B cell (primary cell): ENCODE measurements at regions not wholly inside any gene's neighbourhood (a gene's known extent, or its start where the extent isn't known, plus 50 kb on each side); places are given as distances from the start of the nearest gene placed in this dataset.

Experiments used
- ATAC-seq: fragments of 200-7000 bp; cut with Tn5 transposase; one replicate; pipeline ENCODE4 v1.10.0; 2021; ENCODE audit warnings: low read depth, mild to moderate bottlenecking, moderate number of reproducible peaks, moderate library complexity
- CTCF ChIA-PET: fragments of 350-600 bp; sonication (Branson Sonifier 250); formaldehyde crosslinking; loops from one replicate; lab custom pipeline; 2021; ENCODE audit warnings: antibody characterized with exemption, inconsistent platforms; lab: Charles Lee
- POLR2A ChIA-PET: fragments of 350-600 bp; sonication (Branson Sonifier 250); formaldehyde crosslinking; loops from one replicate; lab custom pipeline; 2021; ENCODE audit warnings: antibody characterized with exemption; lab: Charles Lee
- DNase-seq: peaks from one replicate; pipeline ENCODE4 v3.0.0; 2013
- H2AFZ ChIP-seq: 2 replicates; pipeline ENCODE4 v1.6.1; 2012; ENCODE audit warnings: mild to moderate bottlenecking, low read depth, low read length; ENCODE audit not compliant: insufficient read depth, poor library complexity, severe bottlenecking
- H3K27ac ChIP-seq, 2 donors: 1 replicate in 1 of 2; 2 replicates in 1 of 2; pipeline ENCODE4 v1.5.1; 2012 to 2013; ENCODE audit warnings: low read length in 2 of 2, mild to moderate bottlenecking in 2 of 2, moderate library complexity in 1 of 2
- H3K27me3 ChIP-seq, 4 experiments: fragments of 200-600 bp in 1 of 4; sonication (generic) in 1 of 4; replicated peaks in 1 of 4; 1 replicate in 2 of 4; 2 replicates in 2 of 4; pipeline versions ENCODE4 v1.6.1 to v1.7.0; 2013 to 2016; ENCODE audit warnings: low read length in 3 of 4, mild to moderate bottlenecking in 2 of 4, mixed read lengths in 1 of 4, moderate library complexity in 1 of 4; ENCODE audit not compliant: insufficient read depth in 4 of 4, control insufficient read depth in 3 of 4; ENCODE audit errors: control extremely low read depth in 1 of 4
- H3K36me3 ChIP-seq, 2 experiments: replicated peaks in 1 of 2; 1 replicate in 1 of 2; 2 replicates in 1 of 2; pipeline versions ENCODE4 v1.6.1 to v1.7.1; 2013; ENCODE audit warnings: low read length in 1 of 2; ENCODE audit not compliant: insufficient read depth in 2 of 2, control insufficient read depth in 1 of 2; ENCODE audit errors: control extremely low read depth in 1 of 2, extremely low read depth in 1 of 2
- H3K4me1 ChIP-seq, 2 donors: fragments of 200-600 bp in 1 of 2; sonication (generic) in 1 of 2; 1 replicate in 1 of 2; 2 replicates in 1 of 2; pipeline versions ENCODE4 v1.5.1 to v1.6.1; 2013 to 2017; ENCODE audit warnings: low read length in 2 of 2; ENCODE audit not compliant: control insufficient read depth in 2 of 2, insufficient read depth in 2 of 2
- H3K4me2 ChIP-seq: replicated peaks from 2 replicates; pipeline ENCODE3; 2012; ENCODE audit warnings: mild to moderate bottlenecking, low read depth, low read length; ENCODE audit not compliant: poor library complexity, severe bottlenecking
- H3K4me3 ChIP-seq, 5 experiments: fragments of 200-600 bp in 1 of 5; sonication (generic) in 1 of 5; 1 replicate in 3 of 5; 2 replicates in 2 of 5; pipeline versions ENCODE4 v1.5.1 to v1.7.0; 2011 to 2016; ENCODE audit warnings: low read length in 4 of 5, mild to moderate bottlenecking in 4 of 5, low read depth in 2 of 5, control low read depth in 1 of 5, moderate library complexity in 1 of 5; ENCODE audit not compliant: insufficient read depth in 1 of 5; ENCODE audit errors: control extremely low read depth in 1 of 5, extremely low read depth in 1 of 5
- H3K79me2 ChIP-seq: fragments of 200-600 bp; sonication (generic); one replicate; pipeline ENCODE4 v1.6.0; 2016; ENCODE audit warnings: low read length; ENCODE audit not compliant: control insufficient read depth, insufficient read depth
- H3K9ac ChIP-seq: fragments of 200-600 bp; sonication (generic); 2 replicates; pipeline ENCODE4 v1.6.1; 2017; ENCODE audit warnings: mild to moderate bottlenecking, low read length, moderate library complexity
- H3K9me3 ChIP-seq, 3 donors: one replicate each; pipeline versions ENCODE4 v1.6.1 to v1.7.1; 2013; ENCODE audit warnings: low read length in 2 of 3; ENCODE audit not compliant: control insufficient read depth in 2 of 3, insufficient read depth in 1 of 3; ENCODE audit errors: control extremely low read depth in 1 of 3
- H4K20me1 ChIP-seq: 2 replicates; pipeline ENCODE4 v1.6.0; 2012; ENCODE audit warnings: mild to moderate bottlenecking, low read length; ENCODE audit not compliant: insufficient read depth, control insufficient read depth, poor library complexity, severe bottlenecking
- H3K27ac Mint-ChIP-seq: one replicate; pipeline ENCODE4 v1.8.0; 2021; ENCODE audit warnings: mixed read lengths
- H3K27me3 Mint-ChIP-seq: one replicate; pipeline ENCODE4 v1.8.0; 2021; ENCODE audit warnings: mixed read lengths
- H3K4me1 Mint-ChIP-seq: one replicate; pipeline ENCODE4 v1.8.0; 2021; ENCODE audit warnings: mixed read lengths
- H3K4me3 Mint-ChIP-seq: one replicate; pipeline ENCODE4 v1.8.0; 2021; ENCODE audit warnings: mixed read lengths
- H3K9me3 Mint-ChIP-seq: one replicate; pipeline ENCODE4 v1.8.0; 2022; ENCODE audit warnings: mixed read lengths; ENCODE audit not compliant: insufficient read depth
- EZH2 ChIP-seq: IDR thresholded peaks from 2 replicates; pipeline ENCODE4 v1.6.1; 2012; ENCODE audit warnings: borderline replicate concordance, low read depth, mild to moderate bottlenecking, moderate library complexity, low read length; ENCODE audit not compliant: insufficient read depth, poor library complexity, severe bottlenecking
- WGBS: methylation state at CpG from one replicate; pipeline ENCODE4 v1.1.5; 2013; ENCODE audit warnings: missing lambda C conversion rate; ENCODE audit not compliant: insufficient coverage; 5-methylcytosine and 5-hydroxymethylcytosine counted together
- intact Hi-C: fragments of 100-400 bp; cut with micrococcal nuclease; formaldehyde crosslinking; loops from one replicate; pipeline ENCODE4 v1.10.0; 2022
- TF ChIP-seq, protein P1 (sequence below): fragments of 200-600 bp; IDR thresholded peaks from one replicate; pipeline ENCODE4 v1.8.0; 2022; ENCODE audit warnings: antibody characterized with exemption, mild to moderate bottlenecking

DNA sequence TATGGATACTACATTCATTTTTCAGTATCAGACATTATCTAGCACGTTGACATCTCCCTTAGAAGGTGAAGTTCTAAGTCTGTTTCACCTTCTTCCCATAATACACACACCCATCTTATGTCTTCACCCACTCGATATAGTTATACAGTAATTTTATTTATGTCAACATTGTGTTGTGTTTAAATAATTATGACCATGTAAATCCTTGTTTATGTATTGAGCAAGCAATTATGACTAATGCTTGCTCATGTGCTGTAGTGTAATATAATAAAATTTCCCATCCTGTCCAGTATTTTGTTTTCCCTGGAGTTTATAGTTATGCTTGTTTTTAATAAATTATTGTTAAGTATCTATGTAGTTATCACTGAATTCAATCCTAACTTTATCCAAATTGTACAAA is 163.2 kb downstream of the MTX2 start:
- peaks cover 6 to 21% (median 10%) of the 10 kb centered on the region in 3 donors for H3K9me3 ChIP-seq
- no peak overlapping the region for H2AFZ ChIP-seq
- DNase-seq (no peak), ATAC-seq (no peak)
- TF ChIP-seq, protein P1, sequence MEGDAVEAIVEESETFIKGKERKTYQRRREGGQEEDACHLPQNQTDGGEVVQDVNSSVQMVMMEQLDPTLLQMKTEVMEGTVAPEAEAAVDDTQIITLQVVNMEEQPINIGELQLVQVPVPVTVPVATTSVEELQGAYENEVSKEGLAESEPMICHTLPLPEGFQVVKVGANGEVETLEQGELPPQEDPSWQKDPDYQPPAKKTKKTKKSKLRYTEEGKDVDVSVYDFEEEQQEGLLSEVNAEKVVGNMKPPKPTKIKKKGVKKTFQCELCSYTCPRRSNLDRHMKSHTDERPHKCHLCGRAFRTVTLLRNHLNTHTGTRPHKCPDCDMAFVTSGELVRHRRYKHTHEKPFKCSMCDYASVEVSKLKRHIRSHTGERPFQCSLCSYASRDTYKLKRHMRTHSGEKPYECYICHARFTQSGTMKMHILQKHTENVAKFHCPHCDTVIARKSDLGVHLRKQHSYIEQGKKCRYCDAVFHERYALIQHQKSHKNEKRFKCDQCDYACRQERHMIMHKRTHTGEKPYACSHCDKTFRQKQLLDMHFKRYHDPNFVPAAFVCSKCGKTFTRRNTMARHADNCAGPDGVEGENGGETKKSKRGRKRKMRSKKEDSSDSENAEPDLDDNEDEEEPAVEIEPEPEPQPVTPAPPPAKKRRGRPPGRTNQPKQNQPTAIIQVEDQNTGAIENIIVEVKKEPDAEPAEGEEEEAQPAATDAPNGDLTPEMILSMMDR, result no peak
- TF ChIP-seq EZH2, result no peak
- no peak overlapping the region for H3K27ac ChIP-seq
- intact Hi-C loops, result no loop called here
- ChIA-PET CTCF (no interaction called here), POLR2A (no interaction called here)
- peaks cover 18% of the 10 kb centered on the region for H3K27me3 Mint-ChIP-seq
- H3K4me1 Mint-ChIP-seq, result peaks cover 2% of the 10 kb centered on the region
- no peaks in the 10 kb centered on the region for H4K20me1 ChIP-seq
- H3K79me2 ChIP-seq, result no peaks in the 10 kb centered on the region
- H3K9ac ChIP-seq, result no peak overlapping the region
- H3K4me1 ChIP-seq, result no peaks in the 10 kb centered on the region
- WGBS, result no CpG with 5 or more reads among the region's 2 CpGs
- H3K36me3 ChIP-seq, result no peaks in the 10 kb centered on the region
- peaks cover 0 to 3% (median 1%) of the 10 kb centered on the region in 4 experiments for H3K27me3 ChIP-seq
- no peak overlapping the region for H3K4me3 ChIP-seq
- no peak overlapping the region for H3K4me2 ChIP-seq
- H3K9me3 Mint-ChIP-seq, result peaks cover 2% of the 10 kb centered on the region
- no peak overlapping the region for H3K27ac Mint-ChIP-seq
- no peak overlapping the region for H3K4me3 Mint-ChIP-seq

DNA sequence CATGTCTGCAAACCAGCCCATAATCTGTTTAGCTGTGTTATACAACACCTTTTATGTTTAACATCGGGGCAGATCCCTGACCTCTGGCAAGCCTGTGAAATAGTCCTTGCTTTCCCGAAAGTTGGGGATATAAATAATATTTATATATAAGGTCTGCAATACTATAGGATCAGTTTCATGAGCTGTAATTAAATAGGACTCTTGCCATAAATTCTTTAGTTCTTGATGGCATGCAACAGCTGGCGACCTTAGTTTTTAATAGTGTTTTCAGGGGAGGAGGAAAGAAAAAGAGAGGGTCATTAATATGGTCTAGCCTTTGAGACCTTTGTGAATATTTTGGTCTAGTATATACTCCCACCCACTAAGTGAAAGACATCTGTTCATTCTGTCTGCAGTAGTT is 166.5 kb downstream of the MTX2 start:
- H3K36me3 ChIP-seq, result no peaks in the 10 kb centered on the region
- no CpG with 5 or more reads among the region's 3 CpGs for WGBS
- H2AFZ ChIP-seq, result no peak overlapping the region
- no peaks in the 10 kb centered on the region for H3K4me1 ChIP-seq
- ATAC-seq, result no peak
- H4K20me1 ChIP-seq, result no peaks in the 10 kb centered on the region
- no peak overlapping the region for H3K27ac ChIP-seq
- peaks cover 0 to 7% (median 2%) of the 10 kb centered on the region in 3 donors for H3K9me3 ChIP-seq
- Mint-ChIP-seq H3K4me1 (no peaks in the 10 kb centered on the region), H3K9me3 (no peaks in the 10 kb centered on the region), H3K27me3 (peaks cover 22% of the 10 kb centered on the region), H3K4me3 (no peak overlapping the region), H3K27ac (no peak overlapping the region)
- H3K4me2 ChIP-seq, result no peak overlapping the region
- intact Hi-C loops, result no loop called here
- no peak for DNase-seq
- ChIA-PET CTCF (no interaction called here), POLR2A (no interaction called here)
- TF ChIP-seq EZH2, result no peak
- TF ChIP-seq, protein P1, result no peak
- H3K4me3 ChIP-seq, result no peak overlapping the region
- H3K9ac ChIP-seq, result no peak overlapping the region
- peaks cover 0 to 3% (median 1%) of the 10 kb centered on the region in 4 experiments for H3K27me3 ChIP-seq
- no peaks in the 10 kb centered on the region for H3K79me2 ChIP-seq
